HG02588 (cell line): ENCODE measurements at regions not wholly inside any gene's neighbourhood (a gene's known extent, or its start where the extent isn't known, plus 50 kb on each side); places are given as distances from the start of the nearest gene placed in this dataset.
A peak's percentile ranks its signal among the peaks of the same experiment; 100 is the strongest.

Experiments used
- ATAC-seq: cut with Tn5 transposase; IDR thresholded peaks from one replicate; pipeline ENCODE4 v1.9.1; 2021; ENCODE audit warnings: mild to moderate bottlenecking, moderate library complexity; ENCODE audit not compliant: unreplicated experiment

- ATAC-seq = no peak
Observed at GRCh38 chr14:65308536-65308935, 104.0 kb upstream of the FUT8 start.

DNA sequence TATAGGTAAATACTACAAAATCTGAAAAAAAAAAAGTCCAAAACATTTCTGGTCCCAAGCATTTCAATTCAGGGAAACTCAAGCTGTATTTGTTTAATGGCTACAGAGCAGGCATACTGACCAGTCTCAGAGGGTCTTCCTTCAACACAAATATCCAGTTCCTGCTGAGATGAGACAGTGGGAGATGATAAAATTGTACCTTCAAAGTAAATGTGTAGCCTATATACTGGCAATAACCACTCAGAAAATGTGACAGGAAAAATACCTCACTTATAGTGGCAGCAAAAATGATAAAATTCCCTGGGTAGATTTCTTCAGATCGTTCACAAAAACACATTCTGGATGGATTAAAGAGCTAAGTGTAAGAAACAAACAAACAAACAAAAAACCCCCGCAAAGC lies 102.0 kb upstream of the FUT8 start:
- no peak for ATAC-seq

DNA sequence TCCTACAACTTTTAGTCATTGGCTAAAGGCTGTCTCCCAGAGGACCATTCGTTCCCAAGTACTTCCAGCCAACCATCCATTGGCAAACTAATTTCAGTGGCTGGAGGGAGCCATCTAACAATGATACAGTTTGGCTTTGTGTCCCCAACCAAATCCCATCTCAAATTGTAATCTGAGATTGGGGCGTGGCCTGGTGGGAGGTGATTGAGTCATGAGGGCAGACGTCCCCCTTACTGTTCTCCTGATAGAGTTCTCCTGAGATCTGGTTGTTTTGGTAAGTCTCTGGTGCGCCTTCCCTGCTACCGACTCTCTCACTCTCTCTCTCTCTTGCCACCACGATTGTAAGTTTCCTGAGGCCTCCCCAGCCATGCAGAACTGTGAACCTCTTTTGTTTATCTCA lies 99.7 kb upstream of the FUT8 start:
- no peak for ATAC-seq

GRCh38 chr14:65318636-65319506 lies 93.7 kb upstream of the FUT8 start:
- ATAC-seq = peak; percentile 69

DNA sequence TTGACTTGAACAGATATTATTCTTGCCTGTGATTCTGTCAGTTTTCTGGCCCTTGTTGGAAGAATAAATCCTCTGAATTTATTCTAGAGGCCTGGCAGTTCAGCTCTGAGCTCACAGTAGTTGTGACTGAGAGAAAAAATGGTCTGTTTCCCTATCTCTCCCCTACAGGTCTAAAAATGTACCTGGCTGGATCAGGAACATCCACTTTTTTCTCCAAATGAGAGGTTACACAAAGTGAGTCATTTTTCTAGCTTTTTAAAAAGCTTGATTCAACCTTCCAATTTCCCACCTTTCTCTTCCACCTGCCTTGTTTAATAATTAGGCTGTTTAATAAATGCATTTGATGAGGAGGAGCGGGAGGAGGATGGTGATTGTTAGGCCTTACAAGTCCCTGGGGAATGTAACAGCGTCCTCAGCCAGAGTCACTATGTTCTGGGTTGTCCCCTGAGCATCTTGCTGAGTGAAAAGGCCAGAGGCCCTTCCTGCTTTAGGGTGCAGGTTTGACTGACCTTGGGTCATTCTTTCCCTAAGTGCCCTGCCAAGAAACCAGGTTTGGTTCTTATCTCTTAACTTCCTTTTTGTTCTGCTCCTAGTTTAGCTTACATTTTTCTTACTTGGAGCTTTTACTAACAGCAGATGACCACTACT lies 91.7 kb upstream of the FUT8 start:
- no peak for ATAC-seq

GRCh38 chr14:65321370-65321875 lies 91.1 kb upstream of the FUT8 start:
- ATAC-seq = peak; percentile 40

GRCh38 chr14:65329481-65329880 lies 83.0 kb upstream of the FUT8 start:
- no peak for ATAC-seq

- no peak for ATAC-seq
Observed at GRCh38 chr14:65329911-65330310, 82.6 kb upstream of the FUT8 start.

- no peak for ATAC-seq
Observed at GRCh38 chr14:65330416-65330815, 82.1 kb upstream of the FUT8 start.

DNA sequence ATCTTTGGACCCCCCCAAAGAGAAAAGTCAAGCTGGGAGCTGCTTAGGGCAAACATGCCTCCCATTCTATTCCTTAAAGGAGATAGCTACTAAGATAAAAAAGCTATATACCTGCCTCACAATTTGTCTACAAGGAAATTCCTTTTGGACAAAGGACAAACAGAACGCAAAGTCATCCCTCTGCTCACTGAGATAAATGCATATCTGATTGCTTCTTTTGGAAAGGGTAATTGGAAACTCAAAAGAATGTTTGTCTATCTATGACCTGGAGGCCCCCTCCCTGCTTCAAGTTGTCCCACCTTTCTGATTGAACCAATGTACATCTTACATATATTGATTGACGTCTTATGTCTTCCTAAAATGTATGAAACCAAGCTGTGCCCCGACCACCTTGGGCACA lies 80.9 kb upstream of the FUT8 start:
- no peak for ATAC-seq

DNA sequence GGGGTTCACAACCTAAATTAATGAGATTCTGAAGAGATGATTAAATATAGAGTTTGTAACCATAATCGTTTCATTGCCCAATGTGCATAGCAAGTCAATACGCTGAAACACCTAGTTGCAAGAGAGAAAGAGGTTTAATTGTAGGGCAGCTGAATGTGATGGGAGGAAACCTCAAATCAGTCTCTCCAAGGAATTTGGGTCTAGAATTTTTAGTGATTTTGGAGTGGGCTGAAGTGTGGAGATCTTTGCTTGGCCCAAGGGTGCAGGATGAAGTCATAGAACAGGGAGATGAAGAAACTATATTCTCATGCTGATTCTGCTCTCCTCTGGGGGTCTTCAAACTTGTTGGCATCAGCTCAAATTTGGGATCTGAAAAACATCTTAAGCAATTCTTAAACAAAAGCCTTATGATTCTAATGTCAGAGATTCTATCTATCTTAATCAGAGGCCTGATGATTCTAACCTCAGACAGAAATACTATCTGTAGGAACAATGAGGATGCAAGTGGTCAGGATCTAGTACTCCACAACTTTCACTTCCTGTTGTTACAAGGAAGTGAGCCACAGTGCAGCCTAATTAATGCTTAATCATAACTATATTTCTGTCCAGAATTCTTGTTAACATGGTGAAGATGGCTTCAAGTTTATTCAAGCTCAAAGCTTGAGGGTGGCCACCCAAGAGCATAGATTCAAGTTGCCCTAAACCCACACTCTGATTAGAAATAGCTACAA lies 80.2 kb upstream of the FUT8 start:
- ATAC-seq = no peak

DNA sequence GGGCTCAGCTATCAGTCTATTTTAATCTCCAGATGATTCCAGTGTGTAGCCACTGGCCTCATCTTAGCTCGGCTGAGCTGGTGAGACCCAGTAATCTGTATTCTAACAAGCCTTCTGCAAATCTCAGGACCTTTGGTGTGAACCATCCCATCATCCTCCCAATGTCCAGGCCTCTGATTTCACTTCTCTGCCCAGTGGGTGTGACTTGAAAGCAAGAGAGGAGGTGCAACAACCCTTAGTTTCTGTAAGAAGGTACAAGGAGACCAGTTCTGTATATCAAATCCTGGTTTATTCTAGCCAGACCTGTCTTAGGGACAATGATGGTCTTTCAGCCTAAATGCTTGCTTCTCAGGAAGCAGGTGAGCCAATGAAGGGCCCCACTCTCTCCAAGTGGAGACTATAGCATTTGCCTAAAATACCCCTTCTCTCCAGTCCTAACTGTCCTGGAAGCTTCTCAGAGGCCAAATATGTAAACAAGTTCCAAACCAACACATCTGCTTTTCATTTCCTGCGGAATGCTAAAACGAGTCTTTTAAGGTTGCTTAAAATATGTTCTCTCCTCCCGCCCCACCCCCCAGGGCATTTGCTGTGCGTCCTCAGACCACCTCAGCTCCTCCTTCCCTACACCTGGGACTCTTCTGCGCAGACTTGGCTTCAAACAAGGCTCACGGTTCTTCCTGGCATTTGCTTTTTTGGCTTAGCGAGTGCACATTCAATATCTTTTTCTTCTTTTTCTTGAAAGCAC lies 78.4 kb upstream of the FUT8 start:
- no peak for ATAC-seq

DNA sequence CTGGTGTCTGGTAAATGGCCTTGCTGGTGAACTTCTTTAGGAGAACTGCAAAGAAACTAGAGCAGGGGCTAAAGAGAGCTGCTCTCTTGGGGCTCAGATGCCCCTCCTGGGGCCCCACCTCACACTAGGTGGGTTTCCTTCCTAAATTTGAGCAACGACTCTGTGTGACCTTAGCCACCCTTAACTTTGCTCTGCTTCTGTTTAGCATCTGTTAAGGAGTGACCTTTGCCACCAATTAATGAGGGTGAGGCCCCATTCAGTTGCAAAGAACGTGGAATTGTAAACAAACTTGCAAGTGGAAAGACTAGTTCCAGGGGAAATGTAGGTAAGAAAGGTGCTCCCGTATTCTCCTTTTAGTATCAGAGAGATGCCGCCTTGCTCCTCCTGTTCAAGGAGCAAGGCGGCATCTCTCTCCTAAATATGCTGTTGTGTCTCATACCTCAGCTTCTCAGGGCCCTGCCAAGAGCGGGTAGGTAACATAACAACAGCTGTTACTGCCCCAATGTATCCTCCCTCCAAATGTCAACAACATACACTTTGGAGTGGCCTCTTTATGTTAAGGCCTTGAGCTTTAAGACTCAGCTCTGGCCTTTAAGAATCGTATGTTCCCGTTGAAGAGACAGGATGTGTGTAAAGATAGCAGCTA lies 77.6 kb upstream of the FUT8 start:
- ATAC-seq = no peak

- no peak for ATAC-seq
Observed at GRCh38 chr14:65335411-65335947, 77.1 kb upstream of the FUT8 start.

DNA sequence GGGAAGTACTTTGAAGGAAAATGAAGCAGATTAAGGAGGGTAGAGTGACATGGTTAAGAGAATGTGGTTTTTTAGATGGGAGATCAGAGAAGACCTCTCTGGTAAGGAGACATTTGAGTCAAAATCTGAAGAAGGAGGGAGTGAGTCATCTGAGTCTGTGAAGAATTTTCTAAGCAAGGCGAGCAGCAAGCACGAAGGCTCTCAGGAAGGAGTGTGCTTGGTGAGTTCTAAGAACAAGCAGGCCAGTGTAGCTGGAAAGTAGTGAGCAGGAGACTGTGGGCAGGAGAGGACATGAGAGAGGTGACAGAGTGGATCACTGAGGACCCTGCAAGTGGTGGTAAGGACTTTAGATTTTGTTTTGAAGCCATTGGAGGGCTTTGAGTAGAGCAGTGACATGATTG lies 76.3 kb upstream of the FUT8 start:
- ATAC-seq = peak; percentile 41

DNA sequence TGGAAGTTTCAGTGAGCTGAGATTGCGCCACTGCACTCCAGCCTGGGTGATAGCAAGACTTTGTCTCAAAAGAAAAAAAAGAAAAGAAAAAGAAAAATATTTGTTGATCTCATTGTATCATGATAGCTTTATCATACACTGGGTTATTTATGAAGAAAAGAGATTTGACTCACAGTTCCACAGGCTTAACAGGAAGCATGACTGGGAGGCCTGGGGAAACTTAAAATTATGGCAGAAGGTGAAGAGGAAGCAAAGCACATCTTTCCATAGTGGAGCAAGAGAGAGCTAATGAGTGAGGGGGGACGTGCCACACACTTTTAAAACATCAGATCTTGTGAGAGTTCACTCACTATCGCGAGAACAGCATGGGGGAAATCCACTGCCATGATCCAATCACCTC lies 72.7 kb upstream of the FUT8 start:
- no peak for ATAC-seq

DNA sequence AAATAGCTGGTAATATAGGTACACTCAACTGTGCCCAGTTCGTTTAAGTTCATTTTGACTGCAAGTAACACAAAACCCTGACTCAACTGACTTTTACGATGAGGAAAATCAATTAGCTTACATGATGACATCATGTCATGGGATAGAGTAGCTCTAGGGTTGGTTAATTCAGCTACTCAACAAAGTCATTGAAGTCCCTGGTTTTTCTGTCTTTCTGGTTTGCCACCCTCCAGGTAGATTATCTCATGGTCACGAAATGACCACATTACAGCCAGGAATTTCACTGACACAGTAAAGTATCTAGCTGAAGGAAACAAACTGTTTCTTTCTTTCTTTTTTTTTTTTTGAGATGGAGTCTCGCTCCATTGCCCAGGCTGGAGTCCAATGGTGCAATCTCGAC lies 68.5 kb upstream of the FUT8 start:
- no peak for ATAC-seq

GRCh38 chr14:65345266-65345665 lies 67.3 kb upstream of the FUT8 start:
- ATAC-seq = no peak

DNA sequence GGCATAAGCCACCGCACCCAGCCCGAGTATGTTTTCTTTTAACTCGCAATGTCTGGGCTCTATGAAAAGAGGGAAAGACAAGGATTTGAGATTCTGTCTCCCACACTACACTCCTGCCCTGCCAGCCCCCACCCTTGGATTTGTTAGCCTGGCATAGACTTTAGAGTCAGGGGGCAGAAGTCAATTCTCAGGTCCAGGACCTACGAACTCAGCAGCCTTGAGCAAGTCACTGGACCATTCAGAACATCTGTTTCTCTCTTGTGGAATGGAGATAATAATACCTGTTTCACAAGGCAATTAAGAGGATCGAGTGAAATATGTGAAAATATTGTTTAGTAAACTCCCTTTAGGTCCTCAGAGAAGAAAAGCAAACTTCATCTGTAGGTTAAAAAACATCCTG lies 66.1 kb upstream of the FUT8 start:
- no peak for ATAC-seq

- ATAC-seq = no peak
Observed at GRCh38 chr14:65346895-65347294, 65.6 kb upstream of the FUT8 start.
